ENCODE measurements at regions not wholly inside any gene's neighbourhood (a gene's known extent, or its start where the extent isn't known, plus 50 kb on each side); places are given as distances from the start of the nearest gene placed in this dataset.
A peak's percentile ranks its signal among the peaks of the same experiment; 100 is the strongest.

DNA sequence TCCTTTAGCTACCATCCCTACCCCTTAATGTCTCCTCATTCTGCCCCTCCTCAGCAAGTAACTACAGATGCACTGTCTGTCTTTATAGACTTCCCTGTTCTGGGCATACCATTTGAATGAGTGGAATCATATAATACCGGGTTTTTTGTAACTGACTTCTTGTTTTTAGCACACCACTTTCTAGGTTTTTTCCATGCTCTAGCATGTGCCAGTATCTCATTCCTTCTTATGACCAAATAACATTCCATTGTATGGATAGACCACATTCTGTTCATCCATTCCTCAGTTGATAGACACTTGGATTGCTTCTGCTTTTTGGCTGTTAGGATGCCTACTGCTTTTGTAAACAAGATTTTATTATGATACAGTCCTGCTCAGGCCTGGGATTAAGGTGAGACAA is 154.7 kb downstream of the TSN start:
- H3K4me1 ChIP-seq (ENCODE audit: insufficient read depth, low read length) = no peaks in the 10 kb centered on the region
- Mint-ChIP-seq H3K27me3 (ENCODE audit: low read depth, unreplicated experiment) (peaks cover 1% of the 10 kb centered on the region), H3K4me1 (ENCODE audit: low read depth, unreplicated experiment) (peaks cover 6% of the 10 kb centered on the region), H3K4me3 (ENCODE audit: unreplicated experiment) (no peak overlapping the region), H3K36me3 (ENCODE audit: low read depth, unreplicated experiment) (no peaks in the 10 kb centered on the region), H3K27ac (ENCODE audit: unreplicated experiment) (no peak overlapping the region), H3K9me3 (ENCODE audit: unreplicated experiment) (no peaks in the 10 kb centered on the region)
- H3K9ac ChIP-seq (ENCODE audit: low read length) = no peak overlapping the region
- H4K20me1 ChIP-seq (ENCODE audit: insufficient read depth, low read length) = no peaks in the 10 kb centered on the region
- H3K4me3 ChIP-seq (ENCODE audit: insufficient read depth, low read depth, low read length) = no peak overlapping the region
- no peak overlapping the region for H3K27ac ChIP-seq (ENCODE audit: low read depth, low read length)
- TF ChIP-seq, protein P1, sequence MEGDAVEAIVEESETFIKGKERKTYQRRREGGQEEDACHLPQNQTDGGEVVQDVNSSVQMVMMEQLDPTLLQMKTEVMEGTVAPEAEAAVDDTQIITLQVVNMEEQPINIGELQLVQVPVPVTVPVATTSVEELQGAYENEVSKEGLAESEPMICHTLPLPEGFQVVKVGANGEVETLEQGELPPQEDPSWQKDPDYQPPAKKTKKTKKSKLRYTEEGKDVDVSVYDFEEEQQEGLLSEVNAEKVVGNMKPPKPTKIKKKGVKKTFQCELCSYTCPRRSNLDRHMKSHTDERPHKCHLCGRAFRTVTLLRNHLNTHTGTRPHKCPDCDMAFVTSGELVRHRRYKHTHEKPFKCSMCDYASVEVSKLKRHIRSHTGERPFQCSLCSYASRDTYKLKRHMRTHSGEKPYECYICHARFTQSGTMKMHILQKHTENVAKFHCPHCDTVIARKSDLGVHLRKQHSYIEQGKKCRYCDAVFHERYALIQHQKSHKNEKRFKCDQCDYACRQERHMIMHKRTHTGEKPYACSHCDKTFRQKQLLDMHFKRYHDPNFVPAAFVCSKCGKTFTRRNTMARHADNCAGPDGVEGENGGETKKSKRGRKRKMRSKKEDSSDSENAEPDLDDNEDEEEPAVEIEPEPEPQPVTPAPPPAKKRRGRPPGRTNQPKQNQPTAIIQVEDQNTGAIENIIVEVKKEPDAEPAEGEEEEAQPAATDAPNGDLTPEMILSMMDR (IDR thresholded peaks at IDR 0.05; ENCODE audit: insufficient read depth, low read depth, low read length) = no peak
- no peak for TF ChIP-seq EZH2 (IDR thresholded peaks at IDR 0.05; ENCODE audit: insufficient read depth, low read length)
- DNase-seq (ENCODE audit: low read depth) = no peak
- H3K4me2 ChIP-seq (ENCODE audit: low read length) = no peak overlapping the region
- no peaks in the 10 kb centered on the region for H3K36me3 ChIP-seq (ENCODE audit: insufficient read depth, low read length)
- no peaks in the 10 kb centered on the region for H3K79me2 ChIP-seq (ENCODE audit: insufficient read depth, low read length)
- no peaks in the 10 kb centered on the region for H3K9me3 ChIP-seq (ENCODE audit: insufficient read depth, low read depth, low read length)
- no peak overlapping the region for H2AFZ ChIP-seq (ENCODE audit: low read depth, low read length)
- FAIRE-seq = peak; percentile 17
- peaks cover 9% of the 10 kb centered on the region for H3K27me3 ChIP-seq (ENCODE audit: insufficient read depth, low read length)

DNA sequence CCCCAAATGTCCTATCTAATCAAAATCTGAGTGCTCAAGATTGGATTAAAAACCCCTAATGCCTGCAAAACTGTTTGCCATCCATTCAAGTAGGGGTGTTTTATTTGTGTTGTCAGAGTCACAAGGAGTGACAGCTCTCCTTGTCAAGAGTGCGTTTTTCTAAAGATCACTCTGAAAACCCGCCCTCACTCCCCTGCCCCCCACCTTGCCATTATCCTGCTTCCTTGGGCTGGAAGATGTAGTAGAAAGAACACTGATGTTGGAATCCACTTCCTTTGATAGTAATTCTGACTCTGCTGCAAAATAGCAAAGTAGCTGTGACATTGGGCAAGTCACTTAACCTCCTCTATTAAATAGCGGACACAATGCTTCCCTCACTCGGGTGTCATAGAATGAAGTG is 155.6 kb downstream of the TSN start:
- no peak for DNase-seq (ENCODE audit: low read depth)
- H3K4me2 ChIP-seq (ENCODE audit: low read length) = no peak overlapping the region

DNA sequence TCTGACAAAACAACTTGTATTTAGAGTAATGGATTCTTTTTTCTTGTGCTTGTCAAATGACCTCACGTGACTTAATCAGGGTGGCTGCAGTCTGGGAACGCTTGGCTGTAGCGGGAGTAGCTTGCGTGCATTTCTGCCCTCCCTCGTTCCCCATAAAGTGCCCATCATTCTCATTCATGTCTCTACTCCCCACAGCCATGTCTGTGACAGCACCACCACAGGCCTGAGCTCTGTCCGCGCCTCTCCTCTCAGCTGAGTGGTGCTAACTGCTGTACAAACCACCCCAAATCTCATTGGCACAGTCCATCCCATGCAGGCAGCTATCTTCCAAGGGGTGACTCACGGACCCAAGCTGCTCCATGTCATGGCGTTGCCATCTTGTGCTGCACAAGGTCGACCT is 161.7 kb downstream of the TSN start:
- no peak for DNase-seq (ENCODE audit: low read depth)
- Histone ChIP-seq H3K4me3 (ENCODE audit: insufficient read depth, low read depth, low read length) (no peak overlapping the region), H3K9me3 (ENCODE audit: insufficient read depth, low read depth, low read length) (no peaks in the 10 kb centered on the region), H3K4me1 (ENCODE audit: insufficient read depth, low read length) (no peaks in the 10 kb centered on the region), H3K27me3 (ENCODE audit: insufficient read depth, low read length) (no peaks in the 10 kb centered on the region), H4K20me1 (ENCODE audit: insufficient read depth, low read length) (no peaks in the 10 kb centered on the region), H3K79me2 (ENCODE audit: insufficient read depth, low read length) (no peaks in the 10 kb centered on the region), H3K27ac (ENCODE audit: low read depth, low read length) (no peak overlapping the region), H2AFZ (ENCODE audit: low read depth, low read length) (no peak overlapping the region), H3K36me3 (ENCODE audit: insufficient read depth, low read length) (no peaks in the 10 kb centered on the region), H3K9ac (ENCODE audit: low read length) (no peak overlapping the region), H3K4me2 (ENCODE audit: low read length) (no peak overlapping the region)
- Mint-ChIP-seq H3K4me3 (ENCODE audit: unreplicated experiment) (no peak overlapping the region), H3K4me1 (ENCODE audit: low read depth, unreplicated experiment) (no peaks in the 10 kb centered on the region), H3K27me3 (ENCODE audit: low read depth, unreplicated experiment) (peaks cover 2% of the 10 kb centered on the region), H3K9me3 (ENCODE audit: unreplicated experiment) (peaks cover 3% of the 10 kb centered on the region), H3K36me3 (ENCODE audit: low read depth, unreplicated experiment) (no peaks in the 10 kb centered on the region), H3K27ac (ENCODE audit: unreplicated experiment) (no peak overlapping the region)
- FAIRE-seq = no peak
- no peak for TF ChIP-seq EZH2 (IDR thresholded peaks at IDR 0.05; ENCODE audit: insufficient read depth, low read length)
- TF ChIP-seq, protein P1 (IDR thresholded peaks at IDR 0.05; ENCODE audit: insufficient read depth, low read depth, low read length) = no peak

More for the DNA sequence above, 155.6 kb downstream of the TSN start:
- H3K27me3 Mint-ChIP-seq (ENCODE audit: low read depth, unreplicated experiment) = no peaks in the 10 kb centered on the region
- no peaks in the 10 kb centered on the region for H3K4me1 ChIP-seq (ENCODE audit: insufficient read depth, low read length)
- H3K4me3 ChIP-seq (ENCODE audit: insufficient read depth, low read depth, low read length) = no peak overlapping the region
- H3K36me3 ChIP-seq (ENCODE audit: insufficient read depth, low read length) = no peaks in the 10 kb centered on the region
- H4K20me1 ChIP-seq (ENCODE audit: insufficient read depth, low read length) = no peaks in the 10 kb centered on the region
- H3K9me3 ChIP-seq (ENCODE audit: insufficient read depth, low read depth, low read length) = no peaks in the 10 kb centered on the region
- H3K79me2 ChIP-seq (ENCODE audit: insufficient read depth, low read length) = no peaks in the 10 kb centered on the region
- H3K27ac ChIP-seq (ENCODE audit: low read depth, low read length) = no peak overlapping the region
- H2AFZ ChIP-seq (ENCODE audit: low read depth, low read length) = no peak overlapping the region
- no peak overlapping the region for H3K4me3 Mint-ChIP-seq (ENCODE audit: unreplicated experiment)
- TF ChIP-seq, protein P1 (IDR thresholded peaks at IDR 0.05; ENCODE audit: insufficient read depth, low read depth, low read length) = no peak
- no peak for TF ChIP-seq EZH2 (IDR thresholded peaks at IDR 0.05; ENCODE audit: insufficient read depth, low read length)
- no peaks in the 10 kb centered on the region for H3K36me3 Mint-ChIP-seq (ENCODE audit: low read depth, unreplicated experiment)
- no peak overlapping the region for H3K27ac Mint-ChIP-seq (ENCODE audit: unreplicated experiment)
- peaks cover 6% of the 10 kb centered on the region for H3K4me1 Mint-ChIP-seq (ENCODE audit: low read depth, unreplicated experiment)
- H3K9ac ChIP-seq (ENCODE audit: low read length) = no peak overlapping the region
- peaks cover 9% of the 10 kb centered on the region for H3K27me3 ChIP-seq (ENCODE audit: insufficient read depth, low read length)
- FAIRE-seq = no peak
- no peaks in the 10 kb centered on the region for H3K9me3 Mint-ChIP-seq (ENCODE audit: unreplicated experiment)
